Fibroblast of lung (primary cell): ENCODE measurements at regions not wholly inside any gene's neighbourhood (a gene's known extent, or its start where the extent isn't known, plus 50 kb on each side); places are given as distances from the start of the nearest gene placed in this dataset.

Source experiments
- DNase-seq, 2 donors: peaks; one replicate each; pipeline versions ENCODE4 v3.0.0 to v3.0.0-alpha.2; 2010; ENCODE audit warnings: low read depth in 2 of 2
- H2AFZ ChIP-seq: 2 replicates; pipeline ENCODE4 v1.5.1; 2012; ENCODE audit warnings: low read length, control low read depth, inconsistent platforms
- H3K27ac ChIP-seq: 2 replicates; pipeline ENCODE4 v1.5.1; 2011; ENCODE audit warnings: low read length, control low read depth; ENCODE audit not compliant: insufficient read depth
- H3K27me3 ChIP-seq: 2 replicates; pipeline ENCODE4 v1.5.1; 2011; ENCODE audit warnings: mild to moderate bottlenecking, low read length; ENCODE audit not compliant: control insufficient read depth, insufficient read depth
- H3K36me3 ChIP-seq: 2 replicates; pipeline ENCODE4 v1.5.1; 2011; ENCODE audit warnings: low read length; ENCODE audit not compliant: control insufficient read depth, insufficient read depth
- H3K4me1 ChIP-seq: 2 replicates; pipeline ENCODE4 v1.5.1; 2011; ENCODE audit warnings: low read length; ENCODE audit not compliant: control insufficient read depth, insufficient read depth; ENCODE audit errors: extremely low read depth
- H3K4me2 ChIP-seq: 2 replicates; pipeline ENCODE4 v1.5.1; 2011; ENCODE audit warnings: low read length, control low read depth; ENCODE audit not compliant: insufficient read depth; ENCODE audit errors: extremely low read depth
- H3K4me3 ChIP-seq, 4 experiments: fragments of 200-600 bp in 1 of 4; sonication (generic) in 1 of 4; replicated peaks in 1 of 4; 2 replicates each; pipeline ENCODE4 v1.5.1; 2011 to 2016; ENCODE audit warnings: low read length in 4 of 4, low read depth in 3 of 4, mild to moderate bottlenecking in 3 of 4, control low read depth in 2 of 4, inconsistent platforms in 1 of 4, mixed read lengths in 1 of 4; ENCODE audit not compliant: insufficient read depth in 1 of 4; ENCODE audit errors: control extremely low read depth in 1 of 4
- H3K79me2 ChIP-seq: 2 replicates; pipeline ENCODE4 v1.5.1; 2012; ENCODE audit warnings: mild to moderate bottlenecking, low read length, inconsistent platforms; ENCODE audit not compliant: control insufficient read depth, insufficient read depth
- H3K9ac ChIP-seq: 2 replicates; pipeline ENCODE4 v1.5.1; 2011; ENCODE audit warnings: mild to moderate bottlenecking, low read length, control low read depth; ENCODE audit not compliant: insufficient read depth
- H3K9me3 ChIP-seq: 2 replicates; pipeline ENCODE4 v1.5.1; 2012; ENCODE audit warnings: low read depth, low read length; ENCODE audit not compliant: control insufficient read depth, insufficient read depth
- H4K20me1 ChIP-seq: 2 replicates; pipeline ENCODE4 v1.5.1; 2011; ENCODE audit warnings: low read length; ENCODE audit not compliant: control insufficient read depth, insufficient read depth; ENCODE audit errors: extremely low read depth
- CTCF ChIP-seq, 2 donors: IDR thresholded peaks in 1 of 2; conservative IDR thresholded peaks in 1 of 2; 1 replicate in 1 of 2; 2 replicates in 1 of 2; pipeline ENCODE4 v1.5.1; 2011 to 2012; ENCODE audit warnings: low read length in 2 of 2, control low read depth in 1 of 2, inconsistent platforms in 1 of 2, low read depth in 1 of 2, mild to moderate bottlenecking in 1 of 2
- EZH2 ChIP-seq: IDR thresholded peaks from 2 replicates; pipeline ENCODE4 v1.5.1; 2012; ENCODE audit warnings: low read length, control low read depth, mild to moderate bottlenecking; ENCODE audit errors: missing control alignments

DNA sequence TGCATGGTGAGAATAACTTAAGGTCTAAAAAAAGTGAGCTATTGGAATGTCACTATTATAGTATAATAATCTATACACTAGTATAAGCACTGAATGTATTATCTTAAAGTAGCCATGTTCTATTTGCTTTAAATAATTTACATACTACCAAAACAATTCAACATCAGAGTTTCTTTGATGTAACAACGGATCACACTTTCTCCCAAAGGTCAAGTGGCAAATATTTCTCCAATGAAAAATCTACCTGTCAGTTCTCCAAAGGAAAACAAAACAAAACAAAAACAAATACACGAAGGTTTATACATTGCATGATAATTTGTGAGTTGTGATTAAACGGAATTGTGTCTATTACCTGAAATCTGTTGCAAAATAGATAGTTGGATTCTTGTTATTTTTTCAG, 581.4 kb downstream of the USP25 start:
- DNase-seq = no peak
- Histone ChIP-seq H4K20me1 (no peaks in the 10 kb centered on the region), H3K27me3 (no peaks in the 10 kb centered on the region), H3K9me3 (no peaks in the 10 kb centered on the region), H3K4me1 (no peaks in the 10 kb centered on the region), H3K9ac (no peak overlapping the region), H3K4me2 (no peak overlapping the region), H2AFZ (no peak overlapping the region), H3K79me2 (no peaks in the 10 kb centered on the region), H3K27ac (no peak overlapping the region), H3K36me3 (no peaks in the 10 kb centered on the region), H3K4me3 (no peak overlapping the region)
- TF ChIP-seq EZH2 = no peak
- no peak for TF ChIP-seq CTCF (conservative IDR thresholded peaks at IDR 0.05 in 1 of 2, IDR thresholded peaks at IDR 0.05 in 1 of 2; ENCODE audit: low read depth in 1 of 2, low read length in 2 of 2)

GRCh38 chr21:16312321-16312720, 582.5 kb downstream of the USP25 start:
- no peaks in the 10 kb centered on the region for H3K36me3 ChIP-seq
- H3K4me2 ChIP-seq = no peak overlapping the region
- H3K9me3 ChIP-seq = no peaks in the 10 kb centered on the region
- no peaks in the 10 kb centered on the region for H3K27me3 ChIP-seq
- no peaks in the 10 kb centered on the region for H3K4me1 ChIP-seq
- no peaks in the 10 kb centered on the region for H4K20me1 ChIP-seq
- H2AFZ ChIP-seq = no peak overlapping the region
- no peak overlapping the region for H3K4me3 ChIP-seq
- DNase-seq = no peak
- TF ChIP-seq CTCF (conservative IDR thresholded peaks at IDR 0.05 in 1 of 2, IDR thresholded peaks at IDR 0.05 in 1 of 2; ENCODE audit: low read depth in 1 of 2, low read length in 2 of 2) = no peak
- no peak for TF ChIP-seq EZH2
- H3K79me2 ChIP-seq = no peaks in the 10 kb centered on the region
- H3K27ac ChIP-seq = no peak overlapping the region
- H3K9ac ChIP-seq = no peak overlapping the region

GRCh38 chr21:16315223-16315622, 585.4 kb downstream of the USP25 start:
- no peaks in the 10 kb centered on the region for H3K79me2 ChIP-seq

More at GRCh38 chr21:16315223-16315622, 585.4 kb downstream of the USP25 start:
- Histone ChIP-seq H3K27ac (no peak overlapping the region), H3K9ac (no peak overlapping the region), H3K9me3 (no peaks in the 10 kb centered on the region), H3K36me3 (no peaks in the 10 kb centered on the region), H3K27me3 (no peaks in the 10 kb centered on the region), H4K20me1 (no peaks in the 10 kb centered on the region), H3K4me2 (no peak overlapping the region), H3K4me3 (no peak overlapping the region), H2AFZ (no peak overlapping the region), H3K4me1 (no peaks in the 10 kb centered on the region)
- TF ChIP-seq CTCF (conservative IDR thresholded peaks at IDR 0.05 in 1 of 2, IDR thresholded peaks at IDR 0.05 in 1 of 2; ENCODE audit: low read depth in 1 of 2, low read length in 2 of 2) (no peak), EZH2 (no peak)
- no peak for DNase-seq
